ENCODE measurements at regions not wholly inside any gene's neighbourhood (a gene's known extent, or its start where the extent isn't known, plus 50 kb on each side); places are given as distances from the start of the nearest gene placed in this dataset.

DNA sequence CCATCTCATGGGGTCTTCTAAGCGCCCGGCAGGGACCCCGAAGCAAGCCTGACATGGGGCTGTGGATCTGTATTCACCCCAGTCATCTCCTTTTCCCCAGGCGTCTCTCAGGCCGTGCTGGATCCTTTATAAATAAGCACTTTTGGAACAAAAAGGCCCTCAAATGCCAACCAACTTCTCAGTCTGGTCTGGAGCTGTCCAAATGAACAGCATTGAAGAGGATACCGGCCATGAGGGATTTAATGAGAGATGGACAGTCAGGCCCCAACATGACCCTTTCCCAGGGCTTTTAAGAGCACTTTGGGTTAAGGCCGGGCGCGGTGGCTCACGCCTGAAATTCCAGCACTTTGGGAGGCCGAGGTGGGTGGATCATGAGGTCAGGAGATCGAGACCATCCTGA lies 89.2 kb upstream of the SPATA12 start:
- H3K36me3 ChIP-seq (ENCODE audit: control insufficient read depth in 2 of 4, insufficient read depth in 4 of 4, low read length in 3 of 4), result no peaks in the 10 kb centered on the region
- no peak overlapping the region for H4K91ac ChIP-seq (replicated peaks; ENCODE audit: insufficient read length, low read length)
- no peak overlapping the region for H4K8ac ChIP-seq (ENCODE audit: extremely low read depth, insufficient read depth, low read length)
- H3K79me2 ChIP-seq (ENCODE audit: control insufficient read depth in 1 of 2, insufficient read depth in 2 of 2, low read length in 2 of 2), result no peaks in the 10 kb centered on the region
- no peaks in the 10 kb centered on the region for H3K4me1 ChIP-seq (replicated peaks in 1 of 4; ENCODE audit: control insufficient read depth in 3 of 4, insufficient read depth in 4 of 4, low read length in 3 of 4)
- H2AFZ ChIP-seq (ENCODE audit: low read length), result no peak overlapping the region
- H3K14ac ChIP-seq (ENCODE audit: insufficient read length), result no peak overlapping the region
- no peak for DNase-seq (ENCODE audit: low read depth in 1 of 2, low spot score in 2 of 2)
- no peak overlapping the region for H3K27ac ChIP-seq (ENCODE audit: low read depth, low read length)
- no peak overlapping the region for H2BK120ac ChIP-seq (replicated peaks; ENCODE audit: low read depth, low read length)
- H4K5ac ChIP-seq (ENCODE audit: insufficient read length, low read depth, low read length), result no peak overlapping the region
- no peak overlapping the region for H2BK20ac ChIP-seq (ENCODE audit: low read length)
- no peak overlapping the region for H3K4me3 ChIP-seq (ENCODE audit: extremely low read depth in 1 of 4, insufficient read depth in 2 of 4, low read depth in 3 of 4, low read length in 4 of 4)
- POLR2A ChIA-PET (ENCODE audit: partially characterized antibody), result no interaction called here
- WGBS, 2 experiments (ENCODE audit: extremely low coverage in 1 of 2, insufficient coverage in 1 of 2, insufficient read length in 1 of 2, insufficient replicate concordance in 2 of 2, low coverage in 1 of 2, low lambda C conversion rate in 2 of 2, missing lambda C conversion rate in 1 of 2), result 95% methylated on average over 12 of the region's 12 CpGs; no CpG with 5 or more reads in 1 of the 2 experiments
- no peaks in the 10 kb centered on the region for H3K79me1 ChIP-seq (ENCODE audit: low read depth, low read length)
- H3K18ac ChIP-seq (ENCODE audit: extremely low read depth, low read length), result no peak overlapping the region
- H2AK5ac ChIP-seq (ENCODE audit: low read depth, low read length), result no peak overlapping the region
- no peak overlapping the region for H2BK5ac ChIP-seq (ENCODE audit: low read depth, low read length)
- no peaks in the 10 kb centered on the region for H3K23me2 ChIP-seq (ENCODE audit: low read depth, low read length)
- H3K9me3 ChIP-seq (ENCODE audit: insufficient read depth in 2 of 2, low read depth in 1 of 2, low read length in 1 of 2), result no peaks in the 10 kb centered on the region
- no peak overlapping the region for H3K23ac ChIP-seq (ENCODE audit: insufficient read length)
- FAIRE-seq, result no peak
- no peak overlapping the region for H3K9ac ChIP-seq (replicated peaks in 1 of 4; ENCODE audit: extremely low read depth in 1 of 4, low read depth in 3 of 4, low read length in 3 of 4)
- no peaks in the 10 kb centered on the region for H4K20me1 ChIP-seq (replicated peaks in 1 of 2; ENCODE audit: control insufficient read depth in 1 of 2, insufficient read depth in 2 of 2, low read length in 2 of 2)
- H3K4ac ChIP-seq (replicated peaks; ENCODE audit: insufficient read length, low read depth, low read length), result no peak overlapping the region
- H3K56ac ChIP-seq (replicated peaks; ENCODE audit: insufficient read length, low read depth, low read length), result no peak overlapping the region
- no peak overlapping the region for H2BK15ac ChIP-seq (ENCODE audit: low read length)
- H3K27me3 ChIP-seq (replicated peaks in 1 of 4; ENCODE audit: control insufficient read depth in 3 of 4, extremely low read depth in 1 of 4, insufficient read depth in 3 of 4, low read length in 3 of 4), result no peaks in the 10 kb centered on the region
- no peak overlapping the region for H2BK12ac ChIP-seq (ENCODE audit: low read depth, low read length)
- CTCF ChIA-PET (ENCODE audit: partially characterized antibody), result interaction anchor here (0.6 to 4.1 kb wide), 5 partner anchors 10 to 1656 kb away, joined by 3 to 30 read pairs (median 5); no protein-coding TSS in a partner anchor
- H3K4me2 ChIP-seq (ENCODE audit: insufficient read depth in 1 of 2, low read depth in 2 of 2, low read length in 2 of 2), result no peak overlapping the region
- TF ChIP-seq CBX5 (IDR thresholded peaks at IDR 0.05; ENCODE audit: low read depth, low read length) (no peak), BRCA1 (IDR thresholded peaks at IDR 0.05; ENCODE audit: low read depth, low read length) (no peak), EP300 (IDR thresholded peaks at IDR 0.05; ENCODE audit: borderline replicate concordance in 1 of 2, low read depth in 2 of 2, low read length in 2 of 2) (no peak), MAX (IDR thresholded peaks at IDR 0.05) (no peak), CTCF (IDR thresholded peaks at IDR 0.05; ENCODE audit: control extremely low read depth in 1 of 3, insufficient read depth in 1 of 3, low read depth in 1 of 3, low read length in 3 of 3) (no peak), JUND (IDR thresholded peaks at IDR 0.05; ENCODE audit: low read length) (no peak), ATF3 (IDR thresholded peaks at IDR 0.05; ENCODE audit: insufficient read depth, low read depth, low read length) (no peak), SAP30 (IDR thresholded peaks at IDR 0.05; ENCODE audit: insufficient read depth, insufficient replicate concordance, low read length) (no peak), CHD1 (IDR thresholded peaks at IDR 0.05; ENCODE audit: low read depth, low read length) (no peak)
- TF ChIP-seq, protein P1, sequence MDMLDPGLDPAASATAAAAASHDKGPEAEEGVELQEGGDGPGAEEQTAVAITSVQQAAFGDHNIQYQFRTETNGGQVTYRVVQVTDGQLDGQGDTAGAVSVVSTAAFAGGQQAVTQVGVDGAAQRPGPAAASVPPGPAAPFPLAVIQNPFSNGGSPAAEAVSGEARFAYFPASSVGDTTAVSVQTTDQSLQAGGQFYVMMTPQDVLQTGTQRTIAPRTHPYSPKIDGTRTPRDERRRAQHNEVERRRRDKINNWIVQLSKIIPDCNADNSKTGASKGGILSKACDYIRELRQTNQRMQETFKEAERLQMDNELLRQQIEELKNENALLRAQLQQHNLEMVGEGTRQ (IDR thresholded peaks at IDR 0.05; ENCODE audit: low read length), result no peak
